ENCODE measurements at regions not wholly inside any gene's neighbourhood (a gene's known extent, or its start where the extent isn't known, plus 50 kb on each side); places are given as distances from the start of the nearest gene placed in this dataset.

DNA sequence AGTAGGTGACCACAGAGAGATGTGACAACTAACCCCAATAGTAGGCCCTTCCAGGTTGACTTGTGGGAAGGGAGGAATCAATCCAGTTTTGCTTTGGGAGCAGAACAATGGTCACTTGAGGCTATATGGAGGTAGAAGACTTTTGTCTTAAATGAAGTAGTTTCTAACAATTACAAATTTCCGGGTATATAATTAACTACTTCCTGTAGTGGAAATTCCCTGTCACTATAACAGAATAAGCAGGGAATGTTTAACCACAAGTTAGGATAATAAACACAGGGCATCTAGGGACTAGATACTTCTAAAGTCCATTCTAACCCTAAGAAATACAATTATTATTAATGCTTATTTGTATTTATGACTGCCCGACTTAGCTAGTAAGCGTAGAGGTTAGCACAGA, 99.0 kb upstream of the TRPC3 start:
- H3K27ac ChIP-seq (ENCODE audit: extremely low read length, insufficient read depth, low read length), result no peak overlapping the region
- H4K20me1 ChIP-seq (ENCODE audit: insufficient read depth, low read length), result no peaks in the 10 kb centered on the region
- no peak for DNase-seq (ENCODE audit: low spot score)
- FAIRE-seq, result no peak
- no peaks in the 10 kb centered on the region for H3K79me2 ChIP-seq (ENCODE audit: insufficient read depth, low read length)
- no peak overlapping the region for H3K4me3 ChIP-seq (replicated peaks in 1 of 3; ENCODE audit: insufficient read depth in 1 of 3, low read depth in 2 of 3, low read length in 3 of 3)
- H3K4me2 ChIP-seq (ENCODE audit: low read depth, low read length), result no peak overlapping the region
- no peak overlapping the region for H2AFZ ChIP-seq (ENCODE audit: low read length)
- WGBS (ENCODE audit: low lambda C conversion rate), result 39% methylated on average over 3 of the region's 3 CpGs
- in situ Hi-C loops (cut with HindIII; ENCODE audit: extremely low pct_ligation_motif_present, low pct_unique_long_range_greater_than_20kb) (no loop called here), intact Hi-C loops (cut with micrococcal nuclease; ENCODE audit: unreplicated experiment) (no loop called here)
- no peak overlapping the region for H3K9ac ChIP-seq (ENCODE audit: insufficient read depth, low read depth, low read length)
- no peak for ATAC-seq
- H3K9me3 ChIP-seq (ENCODE audit: low read length), result no peaks in the 10 kb centered on the region
- no peaks in the 10 kb centered on the region for H3K27me3 ChIP-seq (ENCODE audit: control insufficient read depth in 1 of 2, insufficient read depth in 2 of 2, low read length in 2 of 2)
- POLR2A ChIA-PET, result no interaction called here
- no TSS peak for BruUV-seq (replicated peaks)
- TF ChIP-seq RXRB (CRISPR knock-in tag; IDR thresholded peaks at IDR 0.05; ENCODE audit: borderline replicate concordance) (no peak), E2F5 (CRISPR knock-in tag; conservative IDR thresholded peaks at IDR 0.05) (no peak), ZNF607 (CRISPR knock-in tag; IDR thresholded peaks at IDR 0.05; ENCODE audit: borderline replicate concordance) (no peak), ZNF205 (CRISPR knock-in tag; IDR thresholded peaks at IDR 0.05) (no peak), ZUFSP (CRISPR knock-in tag; IDR thresholded peaks at IDR 0.05; ENCODE audit: borderline replicate concordance) (no peak), NR2F1 (CRISPR knock-in tag; IDR thresholded peaks at IDR 0.05) (no peak), PRPF4 (IDR thresholded peaks at IDR 0.05; ENCODE audit: low read depth, low read length, poor library complexity, severe bottlenecking) (no peak), NFYC (CRISPR knock-in tag; IDR thresholded peaks at IDR 0.05) (no peak), HHEX (CRISPR knock-in tag; IDR thresholded peaks at IDR 0.05) (no peak), HMG20B (CRISPR knock-in tag; conservative IDR thresholded peaks at IDR 0.05) (no peak), REPIN1 (CRISPR knock-in tag; IDR thresholded peaks at IDR 0.05; ENCODE audit: borderline replicate concordance, low read depth) (no peak), ZNF343 (CRISPR knock-in tag; IDR thresholded peaks at IDR 0.05) (no peak)
- TF ChIP-seq, protein P1, sequence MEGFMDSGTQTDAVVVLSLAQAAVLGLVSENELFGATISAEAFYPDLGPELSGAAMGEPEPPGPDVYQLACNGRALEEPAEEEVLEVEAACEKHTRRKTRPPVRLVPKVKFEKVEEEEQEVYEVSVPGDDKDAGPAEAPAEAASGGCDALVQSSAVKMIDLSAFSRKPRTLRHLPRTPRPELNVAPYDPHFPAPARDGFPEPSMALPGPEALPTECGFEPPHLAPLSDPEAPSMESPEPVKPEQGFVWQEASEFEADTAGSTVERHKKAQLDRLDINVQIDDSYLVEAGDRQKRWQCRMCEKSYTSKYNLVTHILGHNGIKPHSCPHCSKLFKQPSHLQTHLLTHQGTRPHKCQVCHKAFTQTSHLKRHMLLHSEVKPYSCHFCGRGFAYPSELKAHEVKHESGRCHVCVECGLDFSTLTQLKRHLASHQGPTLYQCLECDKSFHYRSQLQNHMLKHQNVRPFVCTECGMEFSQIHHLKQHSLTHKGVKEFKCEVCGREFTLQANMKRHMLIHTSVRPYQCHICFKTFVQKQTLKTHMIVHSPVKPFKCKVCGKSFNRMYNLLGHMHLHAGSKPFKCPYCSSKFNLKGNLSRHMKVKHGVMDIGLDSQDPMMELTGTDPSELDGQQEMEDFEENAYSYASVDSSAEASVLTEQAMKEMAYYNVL (CRISPR knock-in tag; IDR thresholded peaks at IDR 0.05; ENCODE audit: borderline replicate concordance), result no peak
- TF ChIP-seq, protein P2, sequence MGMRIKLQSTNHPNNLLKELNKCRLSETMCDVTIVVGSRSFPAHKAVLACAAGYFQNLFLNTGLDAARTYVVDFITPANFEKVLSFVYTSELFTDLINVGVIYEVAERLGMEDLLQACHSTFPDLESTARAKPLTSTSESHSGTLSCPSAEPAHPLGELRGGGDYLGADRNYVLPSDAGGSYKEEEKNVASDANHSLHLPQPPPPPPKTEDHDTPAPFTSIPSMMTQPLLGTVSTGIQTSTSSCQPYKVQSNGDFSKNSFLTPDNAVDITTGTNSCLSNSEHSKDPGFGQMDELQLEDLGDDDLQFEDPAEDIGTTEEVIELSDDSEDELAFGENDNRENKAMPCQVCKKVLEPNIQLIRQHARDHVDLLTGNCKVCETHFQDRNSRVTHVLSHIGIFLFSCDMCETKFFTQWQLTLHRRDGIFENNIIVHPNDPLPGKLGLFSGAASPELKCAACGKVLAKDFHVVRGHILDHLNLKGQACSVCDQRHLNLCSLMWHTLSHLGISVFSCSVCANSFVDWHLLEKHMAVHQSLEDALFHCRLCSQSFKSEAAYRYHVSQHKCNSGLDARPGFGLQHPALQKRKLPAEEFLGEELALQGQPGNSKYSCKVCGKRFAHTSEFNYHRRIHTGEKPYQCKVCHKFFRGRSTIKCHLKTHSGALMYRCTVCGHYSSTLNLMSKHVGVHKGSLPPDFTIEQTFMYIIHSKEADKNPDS (CRISPR knock-in tag; IDR thresholded peaks at IDR 0.05), result no peak
- H3K36me3 ChIP-seq (replicated peaks in 1 of 2; ENCODE audit: control insufficient read depth in 1 of 2, insufficient read depth in 2 of 2, low read length in 2 of 2), result no peaks in the 10 kb centered on the region
- no peaks in the 10 kb centered on the region for H3K4me1 ChIP-seq (ENCODE audit: insufficient read depth, low read length)
- CTCF ChIA-PET (ENCODE audit: low intra/inter-chr PET ratio, low total read pairs), result no interaction called here

Measured in HepG2 (cell line).